Mesenchymal stem cell (in vitro differentiated cells and primary cell): ENCODE measurements at regions not wholly inside any gene's neighbourhood (a gene's known extent, or its start where the extent isn't known, plus 50 kb on each side); places are given as distances from the start of the nearest gene placed in this dataset.

Experiments used
- DNase-seq: peaks from one replicate; pipeline ENCODE4 v3.0.0-alpha.2; 2013
- H2AFZ ChIP-seq: one replicate; pipeline ENCODE4 v1.6.1; 2013; ENCODE audit warnings: low read depth, mild to moderate bottlenecking, control low read depth, inconsistent platforms, low read length, moderate library complexity
- H2AK5ac ChIP-seq: 2 replicates; pipeline ENCODE4 v1.6.1; 2013; ENCODE audit warnings: low read length, moderate library complexity, mild to moderate bottlenecking, inconsistent platforms; ENCODE audit not compliant: severe bottlenecking
- H2BK120ac ChIP-seq: one replicate; pipeline ENCODE4 v1.6.1; 2013; ENCODE audit warnings: low read depth, mild to moderate bottlenecking, inconsistent platforms, low read length, moderate library complexity
- H2BK12ac ChIP-seq, 2 experiments: one replicate each; pipeline ENCODE4 v1.6.1; 2013; ENCODE audit warnings: inconsistent platforms in 2 of 2, low read length in 2 of 2, mild to moderate bottlenecking in 2 of 2, moderate library complexity in 2 of 2, control low read depth in 1 of 2
- H2BK15ac ChIP-seq: one replicate; pipeline ENCODE4 v1.6.1; 2013; ENCODE audit warnings: mild to moderate bottlenecking, low read depth, inconsistent platforms; ENCODE audit not compliant: poor library complexity, severe bottlenecking
- H2BK5ac ChIP-seq: 2 replicates; pipeline ENCODE4 v1.6.1; 2013; ENCODE audit warnings: low read depth, mild to moderate bottlenecking, low read length, control low read depth, inconsistent platforms; ENCODE audit not compliant: poor library complexity, severe bottlenecking
- H3K14ac ChIP-seq, 2 experiments: one replicate each; pipeline ENCODE4 v1.6.1; 2013; ENCODE audit warnings: inconsistent platforms in 2 of 2, low read length in 2 of 2, control low read depth in 1 of 2, mild to moderate bottlenecking in 1 of 2, moderate library complexity in 1 of 2
- H3K18ac ChIP-seq, 2 experiments: one replicate each; pipeline ENCODE4 v1.6.1; 2013; ENCODE audit warnings: inconsistent platforms in 2 of 2, low read length in 2 of 2, control low read depth in 1 of 2, low read depth in 1 of 2, mild to moderate bottlenecking in 1 of 2
- H3K23ac ChIP-seq, 2 experiments: one replicate each; pipeline ENCODE4 v1.6.1; 2013; ENCODE audit warnings: inconsistent platforms in 2 of 2, low read length in 2 of 2, mild to moderate bottlenecking in 2 of 2, moderate library complexity in 2 of 2, control low read depth in 1 of 2
- H3K27ac ChIP-seq: 2 replicates; pipeline ENCODE4 v1.5.1; 2013; ENCODE audit warnings: mild to moderate bottlenecking, moderate library complexity, low read length, control low read depth, inconsistent platforms; ENCODE audit not compliant: poor library complexity, severe bottlenecking
- H3K27me3 ChIP-seq, 2 experiments: 2 replicates each; pipeline versions ENCODE4 v1.6.1 to v1.7.0; 2013; ENCODE audit warnings: low read length in 2 of 2, mild to moderate bottlenecking in 2 of 2, moderate library complexity in 2 of 2, control low read depth in 1 of 2, inconsistent platforms in 1 of 2; ENCODE audit not compliant: control insufficient read depth in 1 of 2, insufficient read depth in 1 of 2
- H3K36me3 ChIP-seq, 2 experiments: 2 replicates each; pipeline versions ENCODE4 v1.6.1 to v1.7.0; 2013; ENCODE audit warnings: low read length in 2 of 2, control low read depth in 1 of 2, inconsistent platforms in 1 of 2, low read depth in 1 of 2, mild to moderate bottlenecking in 1 of 2; ENCODE audit not compliant: insufficient read depth in 2 of 2, control insufficient read depth in 1 of 2
- H3K4ac ChIP-seq, 2 experiments: one replicate each; pipeline ENCODE4 v1.6.1; 2013; ENCODE audit warnings: inconsistent platforms in 2 of 2, low read length in 2 of 2, mild to moderate bottlenecking in 2 of 2, moderate library complexity in 2 of 2, control low read depth in 1 of 2, low read depth in 1 of 2
- H3K4me1 ChIP-seq: 2 replicates; pipeline ENCODE4 v1.6.1; 2013; ENCODE audit warnings: low read depth, low read length, control low read depth; ENCODE audit not compliant: control insufficient read depth, insufficient read depth
- H3K4me2 ChIP-seq: 2 replicates; pipeline ENCODE4 v1.6.1; 2013; ENCODE audit warnings: low read length, mild to moderate bottlenecking, inconsistent platforms; ENCODE audit not compliant: poor library complexity, severe bottlenecking
- H3K4me3 ChIP-seq, 2 experiments: 2 replicates each; pipeline versions ENCODE4 v1.5.1 to v1.7.0; 2013; ENCODE audit warnings: low read length in 2 of 2, mild to moderate bottlenecking in 2 of 2, control low read depth in 1 of 2, low read depth in 1 of 2; ENCODE audit not compliant: insufficient read depth in 1 of 2
- H3K79me1 ChIP-seq: replicated peaks from 2 replicates; pipeline ENCODE4 v1.6.1; 2013; ENCODE audit warnings: mild to moderate bottlenecking, control low read depth, low read length, inconsistent platforms; ENCODE audit not compliant: poor library complexity, severe bottlenecking
- H3K9ac ChIP-seq: 2 replicates; pipeline ENCODE4 v1.7.0; 2013; ENCODE audit warnings: mild to moderate bottlenecking, low read length, moderate library complexity
- H3K9me3 ChIP-seq: 2 replicates; pipeline ENCODE4 v1.7.0; 2013; ENCODE audit warnings: mild to moderate bottlenecking, low read length; ENCODE audit not compliant: control insufficient read depth
- H4K8ac ChIP-seq: one replicate; pipeline ENCODE4 v1.6.1; 2013; ENCODE audit warnings: inconsistent platforms, mild to moderate bottlenecking, low read length, moderate library complexity
- H4K91ac ChIP-seq: one replicate; pipeline ENCODE4 v1.6.1; 2013; ENCODE audit warnings: mild to moderate bottlenecking, low read length, inconsistent platforms
- WGBS: methylation state at CpG from one replicate; pipeline ENCODE4 v1.1.7; 2013; ENCODE audit warnings: mixed read lengths; 5-methylcytosine and 5-hydroxymethylcytosine counted together

GRCh38 chr11:11089805-11090204 lies 232.0 kb upstream of the ZBED5 start:
- no peak overlapping the region for H3K9ac ChIP-seq
- no peak for DNase-seq

GRCh38 chr11:11086979-11087378 lies 229.1 kb upstream of the ZBED5 start:
- Histone ChIP-seq H3K14ac (no peak overlapping the region), H4K91ac (no peak overlapping the region), H3K18ac (no peak overlapping the region), H3K23ac (no peak overlapping the region), H3K27ac (no peak overlapping the region), H2BK5ac (no peak overlapping the region), H3K4me1 (peaks cover 2% of the 10 kb centered on the region), H3K4me2 (no peak overlapping the region), H3K9ac (no peak overlapping the region), H3K27me3 (peaks cover 11 to 26% of the 10 kb centered on the region in 2 experiments), H3K36me3 (no peaks in the 10 kb centered on the region), H3K79me1 (no peaks in the 10 kb centered on the region), H4K8ac (no peak overlapping the region), H3K9me3 (peaks cover 19% of the 10 kb centered on the region), H2AFZ (no peak overlapping the region), H3K4me3 (no peak overlapping the region), H2AK5ac (no peak overlapping the region), H2BK15ac (no peak overlapping the region), H2BK12ac (no peak overlapping the region), H3K4ac (no peak overlapping the region), H2BK120ac (no peak overlapping the region)
- DNase-seq = no peak
- 70% methylated on average over 2 of the region's 2 CpGs for WGBS

More at GRCh38 chr11:11089805-11090204, 232.0 kb upstream of the ZBED5 start:
- Histone ChIP-seq H2BK15ac (no peak overlapping the region), H3K23ac (no peak overlapping the region), H3K27ac (no peak overlapping the region), H3K4me2 (no peak overlapping the region), H3K36me3 (no peaks in the 10 kb centered on the region), H3K9me3 (peaks cover 19% of the 10 kb centered on the region), H3K4ac (no peak overlapping the region), H3K14ac (peak overlapping the region in 1 of 2 experiments; percentile 30), H3K79me1 (no peaks in the 10 kb centered on the region), H3K4me1 (no peaks in the 10 kb centered on the region), H4K8ac (no peak overlapping the region), H3K27me3 (peaks cover 7 to 10% of the 10 kb centered on the region in 2 experiments), H4K91ac (no peak overlapping the region), H3K4me3 (no peak overlapping the region), H2BK120ac (no peak overlapping the region), H3K18ac (no peak overlapping the region), H2AK5ac (no peak overlapping the region), H2BK5ac (no peak overlapping the region), H2AFZ (no peak overlapping the region), H2BK12ac (no peak overlapping the region)
- 87% methylated on average over 4 of the region's 4 CpGs for WGBS

- no peak overlapping the region for H3K27ac ChIP-seq
- H3K9ac ChIP-seq = no peak overlapping the region
- no peak overlapping the region for H2AK5ac ChIP-seq
- peaks cover 18 to 40% of the 10 kb centered on the region in 2 experiments for H3K27me3 ChIP-seq
- H3K4ac ChIP-seq = no peak overlapping the region
- no peak overlapping the region for H3K4me2 ChIP-seq
- no peak overlapping the region for H4K8ac ChIP-seq
- no peak overlapping the region for H2AFZ ChIP-seq
- H4K91ac ChIP-seq = no peak overlapping the region
- no peak overlapping the region for H2BK120ac ChIP-seq
- H2BK15ac ChIP-seq = no peak overlapping the region
- no peak overlapping the region for H2BK5ac ChIP-seq
- H3K79me1 ChIP-seq = no peaks in the 10 kb centered on the region
- H3K14ac ChIP-seq = no peak overlapping the region
- H3K36me3 ChIP-seq = no peaks in the 10 kb centered on the region
- H3K18ac ChIP-seq = no peak overlapping the region
- no peak for DNase-seq
- H3K9me3 ChIP-seq = peaks cover 6% of the 10 kb centered on the region
- no peak overlapping the region for H3K23ac ChIP-seq
- peaks cover 9% of the 10 kb centered on the region for H3K4me1 ChIP-seq
- H2BK12ac ChIP-seq = no peak overlapping the region
- H3K4me3 ChIP-seq = no peak overlapping the region
Observed at GRCh38 chr11:11085580-11085979, 227.7 kb upstream of the ZBED5 start.

- no peak overlapping the region for H3K18ac ChIP-seq
- H3K4ac ChIP-seq = no peak overlapping the region
- no CpG with 5 or more reads among the region's 1 CpG for WGBS
- H3K4me3 ChIP-seq = no peak overlapping the region
- H2BK120ac ChIP-seq = no peak overlapping the region
- H3K23ac ChIP-seq = no peak overlapping the region
- no peak overlapping the region for H4K8ac ChIP-seq
- no peak overlapping the region for H4K91ac ChIP-seq
- no peak overlapping the region for H2BK5ac ChIP-seq
- no peak overlapping the region for H3K9ac ChIP-seq
- no peak overlapping the region for H2AFZ ChIP-seq
- peaks cover 31 to 53% of the 10 kb centered on the region in 2 experiments for H3K27me3 ChIP-seq
- H2AK5ac ChIP-seq = no peak overlapping the region
- no peak overlapping the region for H2BK15ac ChIP-seq
- no peak overlapping the region for H2BK12ac ChIP-seq
- H3K27ac ChIP-seq = no peak overlapping the region
- DNase-seq = no peak
- H3K79me1 ChIP-seq = no peaks in the 10 kb centered on the region
- H3K9me3 ChIP-seq = no peaks in the 10 kb centered on the region
- H3K4me1 ChIP-seq = peaks cover 9% of the 10 kb centered on the region
- H3K36me3 ChIP-seq = no peaks in the 10 kb centered on the region
- H3K14ac ChIP-seq = no peak overlapping the region
- H3K4me2 ChIP-seq = no peak overlapping the region
Observed at GRCh38 chr11:11084337-11084736, 226.5 kb upstream of the ZBED5 start.
